ENCODE measurements at regions not wholly inside any gene's neighbourhood (a gene's known extent, or its start where the extent isn't known, plus 50 kb on each side); places are given as distances from the start of the nearest gene placed in this dataset.

GRCh38 chr5:74272831-74273451, 367.6 kb downstream of the ENC1 start:
- H3K27me3 ChIP-seq (ENCODE audit: insufficient read depth, low read length), result no peaks in the 10 kb centered on the region
- no peaks in the 10 kb centered on the region for H3K36me3 ChIP-seq (ENCODE audit: insufficient read depth, low read depth, low read length)
- H3K4me1 ChIP-seq (ENCODE audit: insufficient read depth, low read length), result peaks cover 8% of the 10 kb centered on the region; the same call in 1 of the 2 replicates
- H3K9me3 ChIP-seq (ENCODE audit: insufficient read depth, low read depth, low read length), result no peaks in the 10 kb centered on the region
- no peak overlapping the region for H3K9ac ChIP-seq (ENCODE audit: low read depth, low read length)
- H3K4me3 ChIP-seq (ENCODE audit: low read length), result no peak overlapping the region
- no peak overlapping the region for H3K27ac ChIP-seq (ENCODE audit: low read length)

DNA sequence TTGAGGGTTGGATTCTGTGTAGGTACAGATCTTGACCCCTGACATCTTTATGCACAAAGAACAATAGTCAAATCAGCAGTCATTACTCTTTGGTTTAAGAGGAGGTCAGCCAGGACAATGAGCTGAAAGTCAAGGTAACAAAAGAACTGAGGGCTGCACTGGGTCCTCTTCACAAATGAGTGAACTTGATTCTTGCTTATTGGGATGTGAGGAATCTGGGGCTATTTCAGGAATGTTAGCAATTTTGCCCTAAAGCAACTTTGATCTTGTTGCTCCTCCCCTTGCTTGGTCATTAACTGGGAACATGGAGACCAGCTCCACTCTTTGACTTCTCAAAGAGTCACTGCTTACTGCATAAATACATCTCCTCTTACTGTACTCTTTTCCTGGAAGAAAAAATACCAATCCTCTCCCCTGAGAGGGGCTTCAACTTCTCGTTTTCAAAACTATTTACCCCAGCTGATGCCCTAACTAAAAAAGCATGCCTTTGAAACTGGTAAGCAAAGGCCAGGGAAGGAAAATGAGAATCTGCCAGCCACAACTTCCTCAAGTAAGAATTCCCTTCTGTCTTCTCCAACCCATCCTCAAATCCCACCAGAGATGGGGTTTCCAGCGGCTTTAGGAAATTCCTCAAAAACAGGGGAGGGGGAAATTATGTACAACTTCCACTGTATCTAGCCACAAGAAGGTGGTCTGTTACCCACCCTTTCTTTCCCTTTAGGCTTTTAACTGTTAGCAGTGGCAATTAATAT, 368.3 kb downstream of the ENC1 start:
- H3K27ac ChIP-seq (ENCODE audit: low read length), result no peak overlapping the region
- peaks cover 8% of the 10 kb centered on the region; the same call in 1 of the 2 replicates for H3K4me1 ChIP-seq (ENCODE audit: insufficient read depth, low read length)

GRCh38 chr5:74268297-74268696, 372.2 kb downstream of the ENC1 start:
- Histone ChIP-seq H3K9me3 (ENCODE audit: insufficient read depth, low read depth, low read length) (no peaks in the 10 kb centered on the region), H3K27me3 (ENCODE audit: insufficient read depth, low read length) (no peaks in the 10 kb centered on the region), H3K36me3 (ENCODE audit: insufficient read depth, low read depth, low read length) (no peaks in the 10 kb centered on the region), H3K9ac (ENCODE audit: low read depth, low read length) (no peak overlapping the region), H3K27ac (ENCODE audit: low read length) (no peak overlapping the region), H3K4me1 (ENCODE audit: insufficient read depth, low read length) (peaks cover 8% of the 10 kb centered on the region; the same call in 1 of the 2 replicates), H3K4me3 (ENCODE audit: low read length) (no peak overlapping the region)

More for the DNA sequence above, 368.3 kb downstream of the ENC1 start:
- no peaks in the 10 kb centered on the region for H3K9me3 ChIP-seq (ENCODE audit: insufficient read depth, low read depth, low read length)
- no peaks in the 10 kb centered on the region for H3K36me3 ChIP-seq (ENCODE audit: insufficient read depth, low read depth, low read length)
- H3K9ac ChIP-seq (ENCODE audit: low read depth, low read length), result no peak overlapping the region
- no peak overlapping the region for H3K4me3 ChIP-seq (ENCODE audit: low read length)
- H3K27me3 ChIP-seq (ENCODE audit: insufficient read depth, low read length), result no peaks in the 10 kb centered on the region

- H3K27me3 ChIP-seq (ENCODE audit: insufficient read depth, low read length), result no peaks in the 10 kb centered on the region
- H3K4me1 ChIP-seq (ENCODE audit: insufficient read depth, low read length), result peaks cover 2% of the 10 kb centered on the region; the same call in 1 of the 2 replicates
- H3K36me3 ChIP-seq (ENCODE audit: insufficient read depth, low read depth, low read length), result no peaks in the 10 kb centered on the region
- no peaks in the 10 kb centered on the region for H3K9me3 ChIP-seq (ENCODE audit: insufficient read depth, low read depth, low read length)
- H3K9ac ChIP-seq (ENCODE audit: low read depth, low read length), result no peak overlapping the region
- no peak overlapping the region for H3K27ac ChIP-seq (ENCODE audit: low read length)
- H3K4me3 ChIP-seq (ENCODE audit: low read length), result no peak overlapping the region
These were observed 373.7 kb downstream of the ENC1 start for GRCh38 chr5:74266836-74267235.

GRCh38 chr5:74266132-74266531, 374.4 kb downstream of the ENC1 start:
- H3K27me3 ChIP-seq (ENCODE audit: insufficient read depth, low read length), result no peaks in the 10 kb centered on the region
- H3K9ac ChIP-seq (ENCODE audit: low read depth, low read length), result no peak overlapping the region
- no peaks in the 10 kb centered on the region for H3K9me3 ChIP-seq (ENCODE audit: insufficient read depth, low read depth, low read length)
- no peak overlapping the region for H3K27ac ChIP-seq (ENCODE audit: low read length)
- peaks cover 7% of the 10 kb centered on the region; the same call in 1 of the 2 replicates for H3K4me1 ChIP-seq (ENCODE audit: insufficient read depth, low read length)
- H3K4me3 ChIP-seq (ENCODE audit: low read length), result no peak overlapping the region
- H3K36me3 ChIP-seq (ENCODE audit: insufficient read depth, low read depth, low read length), result no peaks in the 10 kb centered on the region

- H3K4me1 ChIP-seq (ENCODE audit: insufficient read depth, low read length), result peaks cover 26% of the 10 kb centered on the region
These were observed 377.9 kb downstream of the ENC1 start for GRCh38 chr5:74262544-74263207.

DNA sequence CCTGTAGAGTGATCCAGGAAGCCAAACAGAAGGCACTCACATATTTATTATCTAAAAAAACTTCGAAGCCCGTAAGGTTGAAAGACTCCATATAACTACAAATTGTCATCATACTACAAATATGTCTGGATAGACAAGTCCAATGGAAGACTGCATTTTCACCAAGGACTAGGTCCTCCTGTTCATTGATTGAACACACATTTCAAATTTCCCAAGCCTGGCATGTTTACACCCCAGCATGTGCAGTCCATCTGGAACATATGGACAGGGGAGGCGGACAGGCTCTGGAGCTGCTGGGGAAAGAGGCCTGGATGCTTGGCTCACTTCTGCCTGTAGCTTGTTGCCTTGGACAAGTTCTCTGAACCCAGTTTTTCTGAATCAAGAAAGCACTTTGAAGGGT, 378.7 kb downstream of the ENC1 start:
- H3K27ac ChIP-seq (ENCODE audit: low read length), result no peak overlapping the region
- H3K4me1 ChIP-seq (ENCODE audit: insufficient read depth, low read length), result peaks cover 34% of the 10 kb centered on the region
- H3K9me3 ChIP-seq (ENCODE audit: insufficient read depth, low read depth, low read length), result no peaks in the 10 kb centered on the region
- H3K4me3 ChIP-seq (ENCODE audit: low read length), result no peak overlapping the region
- H3K36me3 ChIP-seq (ENCODE audit: insufficient read depth, low read depth, low read length), result no peaks in the 10 kb centered on the region
- H3K27me3 ChIP-seq (ENCODE audit: insufficient read depth, low read length), result no peaks in the 10 kb centered on the region
- no peak overlapping the region for H3K9ac ChIP-seq (ENCODE audit: low read depth, low read length)

More at GRCh38 chr5:74262544-74263207, 377.9 kb downstream of the ENC1 start:
- H3K9me3 ChIP-seq (ENCODE audit: insufficient read depth, low read depth, low read length), result no peaks in the 10 kb centered on the region
- H3K9ac ChIP-seq (ENCODE audit: low read depth, low read length), result no peak overlapping the region
- H3K27me3 ChIP-seq (ENCODE audit: insufficient read depth, low read length), result no peaks in the 10 kb centered on the region
- H3K27ac ChIP-seq (ENCODE audit: low read length), result no peak overlapping the region
- no peak overlapping the region for H3K4me3 ChIP-seq (ENCODE audit: low read length)
- H3K36me3 ChIP-seq (ENCODE audit: insufficient read depth, low read depth, low read length), result no peaks in the 10 kb centered on the region

DNA sequence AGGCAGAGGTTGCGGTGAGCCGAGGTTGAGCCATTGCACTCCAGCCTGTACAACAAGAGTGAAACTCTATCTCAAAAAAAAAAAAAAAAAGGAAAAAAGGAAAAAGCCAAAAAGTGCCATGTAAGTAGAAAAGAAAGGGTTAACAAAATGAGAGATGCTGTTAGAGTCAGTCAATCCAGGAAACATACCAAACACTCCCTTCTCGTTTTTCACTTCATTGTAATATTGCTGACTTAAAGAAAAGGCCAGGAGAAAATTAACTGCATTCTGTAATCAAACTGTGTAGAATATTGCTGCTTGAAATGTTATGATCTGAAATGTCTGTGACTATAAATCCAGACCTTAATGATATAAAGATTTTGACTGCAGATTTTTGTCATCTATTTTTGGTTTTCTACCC, 379.1 kb downstream of the ENC1 start:
- peaks cover 35% of the 10 kb centered on the region for H3K4me1 ChIP-seq (ENCODE audit: insufficient read depth, low read length)
- H3K4me3 ChIP-seq (ENCODE audit: low read length), result no peak overlapping the region
- H3K27ac ChIP-seq (ENCODE audit: low read length), result no peak overlapping the region
- H3K9ac ChIP-seq (ENCODE audit: low read depth, low read length), result no peak overlapping the region
- H3K36me3 ChIP-seq (ENCODE audit: insufficient read depth, low read depth, low read length), result no peaks in the 10 kb centered on the region
- H3K9me3 ChIP-seq (ENCODE audit: insufficient read depth, low read depth, low read length), result no peaks in the 10 kb centered on the region
- no peaks in the 10 kb centered on the region for H3K27me3 ChIP-seq (ENCODE audit: insufficient read depth, low read length)

GRCh38 chr5:74259572-74259971, 381.0 kb downstream of the ENC1 start:
- H3K27me3 ChIP-seq (ENCODE audit: insufficient read depth, low read length), result no peaks in the 10 kb centered on the region
- no peak overlapping the region for H3K27ac ChIP-seq (ENCODE audit: low read length)
- H3K36me3 ChIP-seq (ENCODE audit: insufficient read depth, low read depth, low read length), result no peaks in the 10 kb centered on the region
- no peak overlapping the region for H3K9ac ChIP-seq (ENCODE audit: low read depth, low read length)
- no peaks in the 10 kb centered on the region for H3K9me3 ChIP-seq (ENCODE audit: insufficient read depth, low read depth, low read length)
- no peak overlapping the region for H3K4me3 ChIP-seq (ENCODE audit: low read length)
- peaks cover 35% of the 10 kb centered on the region for H3K4me1 ChIP-seq (ENCODE audit: insufficient read depth, low read length)

GRCh38 chr5:74258314-74258665, 382.2 kb downstream of the ENC1 start:
- no peaks in the 10 kb centered on the region for H3K9me3 ChIP-seq (ENCODE audit: insufficient read depth, low read depth, low read length)
- no peaks in the 10 kb centered on the region for H3K36me3 ChIP-seq (ENCODE audit: insufficient read depth, low read depth, low read length)
- H3K27ac ChIP-seq (ENCODE audit: low read length), result no peak overlapping the region
- no peak overlapping the region; the same call in 1 of the 2 replicates for H3K4me3 ChIP-seq (ENCODE audit: low read length)
- peaks cover 35% of the 10 kb centered on the region for H3K4me1 ChIP-seq (ENCODE audit: insufficient read depth, low read length)
- H3K27me3 ChIP-seq (ENCODE audit: insufficient read depth, low read length), result no peaks in the 10 kb centered on the region
- H3K9ac ChIP-seq (ENCODE audit: low read depth, low read length), result peak overlapping the region; percentile 22; the same call in 1 of the 2 replicates

- Histone ChIP-seq H3K9me3 (ENCODE audit: insufficient read depth, low read depth, low read length) (no peaks in the 10 kb centered on the region), H3K4me1 (ENCODE audit: insufficient read depth, low read length) (peaks cover 35% of the 10 kb centered on the region), H3K27me3 (ENCODE audit: insufficient read depth, low read length) (no peaks in the 10 kb centered on the region), H3K36me3 (ENCODE audit: insufficient read depth, low read depth, low read length) (no peaks in the 10 kb centered on the region), H3K27ac (ENCODE audit: low read length) (no peak overlapping the region), H3K9ac (ENCODE audit: low read depth, low read length) (peak overlapping the region; percentile 22; the same call in 1 of the 2 replicates), H3K4me3 (ENCODE audit: low read length) (no peak overlapping the region; the same call in 1 of the 2 replicates)
These were observed 382.7 kb downstream of the ENC1 start for GRCh38 chr5:74257645-74258313.
